Neuronal stem cell (in vitro differentiated cells): ENCODE measurements at regions not wholly inside any gene's neighbourhood (a gene's known extent, or its start where the extent isn't known, plus 50 kb on each side); places are given as distances from the start of the nearest gene placed in this dataset.

ENCODE experiments used
- DNase-seq: peaks from one replicate; pipeline ENCODE4 v3.0.0-alpha.2; 2013; ENCODE audit warnings: low spot score
- H2AFZ ChIP-seq: one replicate; pipeline ENCODE4 v1.6.1; 2013; ENCODE audit warnings: mild to moderate bottlenecking, low read length, inconsistent platforms
- H2AK5ac ChIP-seq: 2 replicates; pipeline ENCODE4 v1.6.1; 2013; ENCODE audit warnings: low read depth, mild to moderate bottlenecking, inconsistent platforms, low read length, moderate library complexity, mixed read lengths
- H2BK120ac ChIP-seq: 2 replicates; pipeline ENCODE4 v1.6.1; 2013; ENCODE audit warnings: low read depth, mild to moderate bottlenecking, inconsistent platforms, low read length, moderate library complexity, mixed read lengths
- H2BK12ac ChIP-seq: one replicate; pipeline ENCODE4 v1.6.1; 2013; ENCODE audit warnings: low read length, inconsistent platforms
- H2BK15ac ChIP-seq: 2 replicates; pipeline ENCODE4 v1.6.1; 2013; ENCODE audit warnings: mild to moderate bottlenecking, low read length, inconsistent platforms, mixed read lengths
- H2BK5ac ChIP-seq: one replicate; pipeline ENCODE4 v1.6.1; 2013; ENCODE audit warnings: inconsistent platforms, mild to moderate bottlenecking, low read length, moderate library complexity
- H3K14ac ChIP-seq: one replicate; pipeline ENCODE4 v1.6.1; 2013; ENCODE audit warnings: low read length, inconsistent platforms
- H3K18ac ChIP-seq: 2 replicates; pipeline ENCODE4 v1.6.1; 2013; ENCODE audit warnings: low read length, inconsistent platforms
- H3K23ac ChIP-seq: 2 replicates; pipeline ENCODE4 v1.6.1; 2013; ENCODE audit warnings: low read depth, mild to moderate bottlenecking, mixed read lengths, low read length, inconsistent platforms; ENCODE audit not compliant: poor library complexity
- H3K27ac ChIP-seq: replicated peaks from 3 replicates; pipeline ENCODE4 v1.5.1; 2013; ENCODE audit warnings: low read length, inconsistent platforms
- H3K27me3 ChIP-seq, 3 experiments: 2 replicates each; pipeline ENCODE4 v1.6.1; 2013; ENCODE audit warnings: low read length in 3 of 3, mild to moderate bottlenecking in 2 of 3, inconsistent platforms in 1 of 3, low read depth in 1 of 3, mixed read lengths in 1 of 3, moderate library complexity in 1 of 3; ENCODE audit not compliant: control insufficient read depth in 3 of 3, insufficient read depth in 3 of 3
- H3K36me3 ChIP-seq, 2 donors: replicated peaks in 1 of 2; 2 replicates each; pipeline ENCODE4 v1.6.1; 2013; ENCODE audit warnings: low read length in 2 of 2; ENCODE audit not compliant: control insufficient read depth in 2 of 2, insufficient read depth in 2 of 2
- H3K4ac ChIP-seq: 2 replicates; pipeline ENCODE4 v1.6.1; 2013; ENCODE audit warnings: inconsistent platforms, mild to moderate bottlenecking, low read length, moderate library complexity
- H3K4me1 ChIP-seq, 2 donors: 1 replicate in 1 of 2; 2 replicates in 1 of 2; pipeline ENCODE4 v1.6.1; 2013; ENCODE audit warnings: low read length in 2 of 2, low read depth in 1 of 2; ENCODE audit not compliant: control insufficient read depth in 2 of 2, insufficient read depth in 1 of 2
- H3K4me2 ChIP-seq: one replicate; pipeline ENCODE4 v1.6.1; 2013; ENCODE audit warnings: mild to moderate bottlenecking, low read length, inconsistent platforms; ENCODE audit not compliant: insufficient read depth, poor library complexity, severe bottlenecking
- H3K4me3 ChIP-seq, 2 donors: 2 replicates each; pipeline ENCODE4 v1.5.1; 2013; ENCODE audit warnings: low read length in 2 of 2, mild to moderate bottlenecking in 2 of 2, inconsistent platforms in 1 of 2, moderate library complexity in 1 of 2
- H3K79me1 ChIP-seq: one replicate; pipeline ENCODE4 v1.6.1; 2013; ENCODE audit warnings: low read depth, mild to moderate bottlenecking, inconsistent platforms, low read length, moderate library complexity
- H3K9ac ChIP-seq: one replicate; pipeline ENCODE4 v1.6.1; 2013; ENCODE audit warnings: mild to moderate bottlenecking, low read depth, low read length, inconsistent platforms; ENCODE audit not compliant: poor library complexity
- H3K9me3 ChIP-seq, 2 donors: replicated peaks in 1 of 2; 2 replicates each; pipeline versions ENCODE3 to v1.6.1; 2013; ENCODE audit warnings: low read length in 2 of 2, mild to moderate bottlenecking in 2 of 2, inconsistent platforms in 1 of 2, low read depth in 1 of 2, mixed read lengths in 1 of 2, moderate library complexity in 1 of 2; ENCODE audit not compliant: control insufficient read depth in 2 of 2, insufficient read depth in 1 of 2
- H4K8ac ChIP-seq: one replicate; pipeline ENCODE4 v1.6.1; 2013; ENCODE audit warnings: low read depth, mild to moderate bottlenecking, inconsistent platforms, low read length, moderate library complexity
- H4K91ac ChIP-seq: one replicate; pipeline ENCODE4 v1.6.1; 2013; ENCODE audit warnings: low read length, low read depth, mild to moderate bottlenecking, inconsistent platforms; ENCODE audit not compliant: poor library complexity
- WGBS, 2 donors: extraction: QIAGEN DNeasy Blood & Tissue Kit; methylation state at CpG; one replicate each; pipeline ENCODE4 v1.1.7; 2013; ENCODE audit warnings: missing lambda C conversion rate in 2 of 2, mixed read lengths in 1 of 2; ENCODE audit not compliant: insufficient read length in 2 of 2, insufficient replicate concordance in 1 of 2; ENCODE audit errors: extremely low coverage in 2 of 2; 5-methylcytosine and 5-hydroxymethylcytosine counted together

GRCh38 chr2:160602073-160602472, 108.5 kb upstream of the RBMS1 start:
- Histone ChIP-seq H3K27me3 (no peaks in the 10 kb centered on the region), H2AFZ (no peak overlapping the region), H3K79me1 (no peaks in the 10 kb centered on the region), H2BK15ac (no peak overlapping the region), H3K23ac (no peak overlapping the region), H3K14ac (no peak overlapping the region), H3K4me3 (no peak overlapping the region), H3K36me3 (no peaks in the 10 kb centered on the region), H2AK5ac (no peak overlapping the region), H3K9ac (no peak overlapping the region), H2BK120ac (no peak overlapping the region), H2BK12ac (no peak overlapping the region), H3K4me2 (no peak overlapping the region), H3K27ac (no peak overlapping the region), H3K9me3 (no peaks in the 10 kb centered on the region), H3K18ac (no peak overlapping the region), H2BK5ac (no peak overlapping the region), H3K4ac (no peak overlapping the region), H3K4me1 (no peaks in the 10 kb centered on the region), H4K91ac (no peak overlapping the region), H4K8ac (no peak overlapping the region)
- WGBS, 2 donors, result no CpG with 5 or more reads among the region's 2 CpGs
- no peak for DNase-seq

DNA sequence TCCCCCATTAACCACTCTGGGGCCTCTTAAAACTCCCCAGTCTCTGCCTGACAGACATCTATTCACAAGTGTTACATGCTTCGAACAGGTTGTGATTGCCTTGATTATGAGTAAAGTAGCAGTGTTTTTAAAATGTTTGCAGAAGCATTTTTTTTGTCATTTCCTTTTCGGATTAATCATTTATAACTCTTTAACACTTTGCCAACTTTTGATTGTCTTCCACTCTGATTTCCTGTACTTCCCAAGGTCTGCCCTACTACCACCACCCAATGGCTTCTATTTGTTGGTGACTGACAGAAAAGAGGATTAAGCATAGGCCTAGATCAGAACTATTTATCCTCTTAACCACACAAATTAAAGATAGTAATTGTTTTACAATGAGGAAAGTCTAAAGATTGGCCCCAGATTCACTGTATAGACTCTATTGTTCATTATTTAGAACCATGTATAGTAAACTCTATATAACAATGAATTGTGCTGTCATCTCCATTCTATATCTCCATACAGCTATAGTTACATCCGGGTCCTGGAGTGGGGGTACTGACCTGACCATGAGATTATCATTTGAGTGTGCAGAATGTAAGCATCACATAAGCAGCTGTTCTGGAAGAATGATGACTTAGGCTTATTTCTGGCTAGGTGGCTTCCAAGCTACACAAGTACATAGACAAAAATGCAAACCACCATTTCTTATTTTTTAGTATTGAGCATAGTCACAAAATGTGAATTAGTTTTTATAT, 110.3 kb upstream of the RBMS1 start:
- Histone ChIP-seq H2BK120ac (no peak overlapping the region), H3K9me3 (no peaks in the 10 kb centered on the region), H3K36me3 (no peaks in the 10 kb centered on the region), H3K27me3 (no peaks in the 10 kb centered on the region), H3K4me2 (no peak overlapping the region), H3K27ac (no peak overlapping the region), H3K9ac (no peak overlapping the region), H3K4ac (no peak overlapping the region), H4K8ac (no peak overlapping the region), H3K79me1 (no peaks in the 10 kb centered on the region), H3K4me3 (no peak overlapping the region), H2BK15ac (no peak overlapping the region), H3K14ac (no peak overlapping the region), H2BK5ac (no peak overlapping the region), H2AK5ac (no peak overlapping the region), H3K4me1 (no peaks in the 10 kb centered on the region), H4K91ac (no peak overlapping the region), H3K23ac (no peak overlapping the region), H2AFZ (no peak overlapping the region), H3K18ac (no peak overlapping the region), H2BK12ac (no peak overlapping the region)
- no CpG with 5 or more reads among the region's 3 CpGs for WGBS, 2 donors
- no peak for DNase-seq

DNA sequence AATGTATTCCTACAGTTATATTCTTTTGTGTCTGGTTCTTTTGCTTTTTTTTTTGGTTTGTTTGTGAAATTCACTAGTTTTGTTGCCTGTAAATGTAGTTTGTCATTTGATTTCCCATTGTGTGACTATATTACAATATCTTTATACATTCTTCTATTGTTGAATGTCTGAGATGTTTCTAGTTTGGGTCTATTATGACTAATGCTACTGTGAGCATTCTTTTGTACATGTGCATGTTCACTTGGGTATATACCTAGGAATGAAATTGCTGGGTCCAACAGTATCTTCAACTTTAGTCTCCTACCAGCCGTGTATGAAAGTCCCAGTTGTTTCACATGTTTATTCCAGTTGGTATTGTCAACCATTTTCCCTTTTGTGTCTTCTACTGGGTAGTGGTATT, 112.7 kb upstream of the RBMS1 start:
- Histone ChIP-seq H3K4me3 (no peak overlapping the region), H3K36me3 (no peaks in the 10 kb centered on the region), H3K27me3 (no peaks in the 10 kb centered on the region), H2AFZ (no peak overlapping the region), H3K9me3 (no peaks in the 10 kb centered on the region), H3K79me1 (no peaks in the 10 kb centered on the region), H2BK120ac (no peak overlapping the region), H3K4ac (no peak overlapping the region), H3K18ac (no peak overlapping the region), H4K91ac (no peak overlapping the region), H3K27ac (no peak overlapping the region), H3K9ac (no peak overlapping the region), H2BK15ac (no peak overlapping the region), H4K8ac (no peak overlapping the region), H2AK5ac (no peak overlapping the region), H3K23ac (no peak overlapping the region), H3K14ac (no peak overlapping the region), H2BK12ac (no peak overlapping the region), H2BK5ac (no peak overlapping the region), H3K4me1 (no peaks in the 10 kb centered on the region), H3K4me2 (no peak overlapping the region)
- WGBS, 2 donors, result no CpG with 5 or more reads among the region's 1 CpG
- no peak for DNase-seq

DNA sequence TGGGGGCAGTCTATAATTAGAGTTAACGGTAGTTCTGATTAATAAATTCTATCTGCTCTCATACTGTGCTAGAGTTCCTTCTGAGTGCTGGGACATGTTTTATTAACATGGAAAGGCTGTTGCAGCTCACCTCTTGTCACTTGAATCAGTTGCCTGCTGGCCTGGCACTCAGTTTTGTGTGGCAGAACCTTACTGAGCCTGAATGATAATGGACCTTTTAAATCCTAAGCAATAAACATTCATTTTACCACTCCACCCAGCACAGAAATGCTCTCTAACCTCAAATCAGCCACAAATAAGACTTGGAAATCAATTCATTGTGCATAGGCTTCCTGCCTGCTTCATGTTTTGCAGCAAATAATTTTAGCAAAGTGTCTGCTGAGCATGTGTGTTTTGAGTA, 115.0 kb upstream of the RBMS1 start:
- Histone ChIP-seq H3K4me3 (no peak overlapping the region), H3K27ac (no peak overlapping the region)

More for the DNA sequence above, 115.0 kb upstream of the RBMS1 start:
- Histone ChIP-seq H2BK120ac (no peak overlapping the region), H2BK5ac (no peak overlapping the region), H3K27me3 (no peaks in the 10 kb centered on the region), H3K4ac (no peak overlapping the region), H4K91ac (no peak overlapping the region), H3K23ac (no peak overlapping the region), H2AK5ac (no peak overlapping the region), H3K18ac (no peak overlapping the region), H2BK15ac (no peak overlapping the region), H3K14ac (no peak overlapping the region), H3K4me1 (no peaks in the 10 kb centered on the region), H3K9me3 (no peaks in the 10 kb centered on the region), H3K9ac (no peak overlapping the region), H3K36me3 (no peaks in the 10 kb centered on the region), H2AFZ (no peak overlapping the region), H3K79me1 (no peaks in the 10 kb centered on the region), H3K4me2 (no peak overlapping the region), H4K8ac (no peak overlapping the region), H2BK12ac (no peak overlapping the region)
- WGBS, 2 donors, result no CpG with 5 or more reads among the region's 1 CpG
- no peak for DNase-seq
